ENCODE measurements at regions not wholly inside any gene's neighbourhood (a gene's known extent, or its start where the extent isn't known, plus 50 kb on each side); places are given as distances from the start of the nearest gene placed in this dataset.

GRCh38 chr4:44817930-44818329 is 91.6 kb upstream of the GNPDA2 start:
- no peak for DNase-seq

GRCh38 chr4:44806071-44806470 is 79.7 kb upstream of the GNPDA2 start:
- DNase-seq = no peak

- DNase-seq = no peak
Measured at GRCh38 chr4:44804301-44804700, 77.9 kb upstream of the GNPDA2 start.

- DNase-seq = no peak
Measured at GRCh38 chr4:44801384-44801783, 75.0 kb upstream of the GNPDA2 start.

- DNase-seq = no peak
Measured at GRCh38 chr4:44791831-44792230, 65.5 kb upstream of the GNPDA2 start.

GRCh38 chr4:44777115-44777514 is 50.8 kb upstream of the GNPDA2 start:
- DNase-seq = no peak
